Lung (tissue), 11 donors: ENCODE measurements at regions not wholly inside any gene's neighbourhood (a gene's known extent, or its start where the extent isn't known, plus 50 kb on each side); places are given as distances from the start of the nearest gene placed in this dataset.

Source experiments
- ATAC-seq: fragments of 200-7000 bp; cut with Tn5 transposase; one replicate; pipeline ENCODE4 v1.9.1; 2020; ENCODE audit warnings: moderate number of reproducible peaks; ENCODE audit not compliant: insufficient read depth, low FRiP score
- DNase-seq, 3 donors: peaks; one replicate each; pipeline ENCODE4 v3.0.0-alpha.2; 2013 to 2017
- H3K27ac ChIP-seq, 2 donors: one replicate each; pipeline ENCODE4 v1.5.1; 2013; ENCODE audit warnings: mild to moderate bottlenecking in 2 of 2, moderate library complexity in 2 of 2, control low read depth in 1 of 2, inconsistent platforms in 1 of 2, low read depth in 1 of 2, low read length in 1 of 2
- H3K27me3 ChIP-seq, 3 donors: one replicate each; pipeline ENCODE4 v1.5.1; 2013; ENCODE audit warnings: low read length in 2 of 3; ENCODE audit not compliant: control insufficient read depth in 3 of 3, insufficient read depth in 3 of 3
- H3K36me3 ChIP-seq, 4 donors: one replicate each; pipeline ENCODE4 v1.5.1; 2013; ENCODE audit warnings: low read length in 4 of 4, mild to moderate bottlenecking in 1 of 4, moderate library complexity in 1 of 4; ENCODE audit not compliant: control insufficient read depth in 4 of 4, insufficient read depth in 4 of 4
- H3K4me1 ChIP-seq, 5 donors: one replicate each; pipeline ENCODE4 v1.5.1; 2013; ENCODE audit warnings: low read length in 5 of 5, mild to moderate bottlenecking in 2 of 5, moderate library complexity in 1 of 5; ENCODE audit not compliant: control insufficient read depth in 5 of 5, insufficient read depth in 5 of 5
- H3K4me3 ChIP-seq: one replicate; pipeline ENCODE4 v1.5.1; 2013; ENCODE audit warnings: mild to moderate bottlenecking, control low read depth, moderate library complexity
- H3K9ac ChIP-seq, 2 donors: one replicate each; pipeline ENCODE4 v1.5.1; 2013; ENCODE audit warnings: low read length in 2 of 2, control low read depth in 1 of 2; ENCODE audit not compliant: insufficient read depth in 1 of 2
- H3K9me3 ChIP-seq, 4 donors: one replicate each; pipeline ENCODE4 v1.5.1; 2013; ENCODE audit warnings: low read length in 3 of 4, mild to moderate bottlenecking in 1 of 4, moderate library complexity in 1 of 4; ENCODE audit not compliant: control insufficient read depth in 4 of 4, insufficient read depth in 3 of 4
- WGBS, 2 donors: extraction: QIAGEN DNeasy Blood & Tissue Kit; methylation state at CpG; one replicate each; pipeline ENCODE4 v1.1.7; 2013; 5-methylcytosine and 5-hydroxymethylcytosine counted together
- TF ChIP-seq, protein P1 (sequence below): IDR thresholded peaks from 2 replicates; pipeline ENCODE4 v1.5.1; 2012; ENCODE audit warnings: mild to moderate bottlenecking; ENCODE audit errors: control extremely low read depth, extremely low read depth
- donor health status: control.
- donor health status: control.
- donor health status: Bipolar disorder and iron deficiency.
- donor health status: healthy.
- donor health status: DM: yes; HTN: yes; CAD: no.

DNA sequence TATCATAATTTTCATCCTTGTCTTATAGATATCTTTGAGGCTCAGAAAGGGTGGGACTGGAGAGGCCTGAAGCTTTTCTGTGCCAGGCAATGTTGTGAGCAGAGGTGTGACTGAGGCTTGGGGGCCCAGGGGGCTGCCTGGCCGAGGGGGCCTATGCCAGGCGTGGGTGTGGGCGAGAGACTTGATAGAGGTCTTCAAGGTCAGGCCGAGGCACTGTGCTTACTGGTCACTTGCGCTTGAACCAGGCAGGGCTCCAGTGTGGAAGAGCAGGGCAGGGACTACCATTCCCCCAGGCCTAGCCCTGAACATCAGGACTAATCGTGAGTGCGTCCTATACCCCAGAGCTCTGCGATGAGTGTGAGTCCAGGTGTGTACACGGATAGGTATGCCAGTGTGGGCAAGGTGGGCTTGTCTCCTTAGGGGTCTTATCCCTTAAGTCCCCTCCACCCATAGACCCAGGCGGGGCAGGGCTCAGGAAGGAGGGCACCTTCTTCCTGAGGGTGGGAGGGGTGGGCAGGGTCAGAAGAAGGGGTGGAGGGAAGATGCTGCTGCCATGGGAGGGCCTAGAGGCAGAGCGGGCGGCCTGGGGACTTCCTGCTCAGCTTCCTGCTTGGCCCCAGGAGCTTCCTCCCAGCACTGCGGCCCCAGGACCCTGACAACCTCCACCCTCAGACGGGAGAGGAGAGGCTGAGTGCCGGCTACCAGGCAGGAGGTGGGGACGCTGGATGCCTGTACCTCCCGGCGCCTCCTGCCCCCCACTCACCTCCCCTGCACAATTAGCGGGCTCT, 84.7 kb downstream of the LINGO1 start:
- TF ChIP-seq, protein P1, sequence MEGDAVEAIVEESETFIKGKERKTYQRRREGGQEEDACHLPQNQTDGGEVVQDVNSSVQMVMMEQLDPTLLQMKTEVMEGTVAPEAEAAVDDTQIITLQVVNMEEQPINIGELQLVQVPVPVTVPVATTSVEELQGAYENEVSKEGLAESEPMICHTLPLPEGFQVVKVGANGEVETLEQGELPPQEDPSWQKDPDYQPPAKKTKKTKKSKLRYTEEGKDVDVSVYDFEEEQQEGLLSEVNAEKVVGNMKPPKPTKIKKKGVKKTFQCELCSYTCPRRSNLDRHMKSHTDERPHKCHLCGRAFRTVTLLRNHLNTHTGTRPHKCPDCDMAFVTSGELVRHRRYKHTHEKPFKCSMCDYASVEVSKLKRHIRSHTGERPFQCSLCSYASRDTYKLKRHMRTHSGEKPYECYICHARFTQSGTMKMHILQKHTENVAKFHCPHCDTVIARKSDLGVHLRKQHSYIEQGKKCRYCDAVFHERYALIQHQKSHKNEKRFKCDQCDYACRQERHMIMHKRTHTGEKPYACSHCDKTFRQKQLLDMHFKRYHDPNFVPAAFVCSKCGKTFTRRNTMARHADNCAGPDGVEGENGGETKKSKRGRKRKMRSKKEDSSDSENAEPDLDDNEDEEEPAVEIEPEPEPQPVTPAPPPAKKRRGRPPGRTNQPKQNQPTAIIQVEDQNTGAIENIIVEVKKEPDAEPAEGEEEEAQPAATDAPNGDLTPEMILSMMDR: no peak
- Histone ChIP-seq H3K9me3 (peaks cover 0 to 4% (median 0%) of the 10 kb centered on the region in 4 donors), H3K27me3 (no peaks in the 10 kb centered on the region), H3K4me3 (no peak overlapping the region), H3K9ac (no peak overlapping the region), H3K36me3 (no peaks in the 10 kb centered on the region), H3K4me1 (peaks cover 0 to 9% (median 4%) of the 10 kb centered on the region in 5 donors), H3K27ac (no peak overlapping the region)
- 71 to 73% methylated on average over 19 of the region's 19 CpGs for WGBS, 2 donors
- DNase-seq (no peak), ATAC-seq (no peak)

DNA sequence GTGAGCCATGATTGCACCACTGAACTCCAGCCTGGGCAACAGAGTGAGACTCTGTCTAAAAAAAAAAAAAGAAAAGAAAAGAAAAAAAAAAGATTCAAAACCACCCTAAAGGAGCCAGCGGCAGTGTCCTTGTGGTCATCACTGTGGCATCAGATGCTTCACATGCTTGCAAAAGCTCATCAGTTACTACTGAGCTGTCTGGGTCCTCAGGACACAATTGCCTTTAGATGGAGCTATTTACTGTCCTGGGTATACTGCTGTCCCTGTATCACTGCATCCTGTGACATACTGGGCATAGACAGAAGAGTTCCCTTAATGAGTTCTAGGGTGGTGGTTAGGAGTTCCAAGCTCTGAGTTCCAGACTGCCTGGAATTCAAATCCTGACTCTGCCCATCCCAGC, 85.8 kb downstream of the LINGO1 start:
- Histone ChIP-seq H3K4me3 (no peak overlapping the region), H3K27me3 (no peaks in the 10 kb centered on the region), H3K9me3 (peaks cover 0 to 4% (median 0%) of the 10 kb centered on the region in 4 donors), H3K4me1 (peaks cover 0 to 14% (median 8%) of the 10 kb centered on the region in 5 donors), H3K9ac (no peak overlapping the region), H3K36me3 (no peaks in the 10 kb centered on the region), H3K27ac (no peak overlapping the region)
- ATAC-seq: no peak
- TF ChIP-seq, protein P1: no peak
- no peak for DNase-seq
- WGBS, 2 donors: 87 to 93% methylated on average over 1 of the region's 1 CpG

DNA sequence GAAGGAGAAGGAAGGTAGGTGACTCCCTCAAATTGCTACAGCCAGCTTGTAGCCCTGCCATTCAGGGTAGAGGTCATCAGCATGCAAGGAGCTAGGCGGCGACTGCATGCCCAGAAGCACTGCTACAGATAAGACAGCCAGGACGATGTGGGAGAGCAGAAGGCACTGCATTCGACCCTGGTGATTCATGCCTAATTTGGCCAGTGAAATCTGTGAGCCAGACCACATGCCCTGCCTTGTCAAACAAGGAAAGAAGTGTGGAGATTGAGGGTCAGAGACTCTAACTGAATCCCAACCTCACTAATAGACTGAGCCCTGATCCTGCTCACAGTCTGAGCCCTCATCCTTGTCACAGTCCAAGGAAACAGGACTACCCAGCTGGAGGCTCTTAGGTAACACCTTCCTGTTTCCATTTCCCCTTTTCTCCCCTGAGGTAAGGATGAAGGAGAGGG, 86.6 kb downstream of the LINGO1 start:
- H3K27ac ChIP-seq: no peak overlapping the region

More for the DNA sequence above, 86.6 kb downstream of the LINGO1 start:
- no peak overlapping the region for H3K9ac ChIP-seq
- H3K4me1 ChIP-seq: peaks cover 0 to 20% (median 8%) of the 10 kb centered on the region in 5 donors
- H3K36me3 ChIP-seq: no peaks in the 10 kb centered on the region
- ATAC-seq: no peak
- H3K4me3 ChIP-seq: no peak overlapping the region
- peaks cover 0 to 4% (median 0%) of the 10 kb centered on the region in 4 donors for H3K9me3 ChIP-seq
- TF ChIP-seq, protein P1: no peak
- no peak for DNase-seq
- H3K27me3 ChIP-seq: no peaks in the 10 kb centered on the region
- 8 to 16% methylated on average over 4 of the region's 4 CpGs for WGBS, 2 donors
